ENCODE measurements at regions not wholly inside any gene's neighbourhood (a gene's known extent, or its start where the extent isn't known, plus 50 kb on each side); places are given as distances from the start of the nearest gene placed in this dataset.

- no peak for DNase-seq
Observed at GRCh38 chr6:43982084-43982625, 145.1 kb downstream of the MRPL14 start.

GRCh38 chr6:43981363-43981990 lies 145.8 kb downstream of the MRPL14 start:
- no peak for DNase-seq

- DNase-seq: no peak
Observed at GRCh38 chr6:43980004-43980795, 147.1 kb downstream of the MRPL14 start.

DNA sequence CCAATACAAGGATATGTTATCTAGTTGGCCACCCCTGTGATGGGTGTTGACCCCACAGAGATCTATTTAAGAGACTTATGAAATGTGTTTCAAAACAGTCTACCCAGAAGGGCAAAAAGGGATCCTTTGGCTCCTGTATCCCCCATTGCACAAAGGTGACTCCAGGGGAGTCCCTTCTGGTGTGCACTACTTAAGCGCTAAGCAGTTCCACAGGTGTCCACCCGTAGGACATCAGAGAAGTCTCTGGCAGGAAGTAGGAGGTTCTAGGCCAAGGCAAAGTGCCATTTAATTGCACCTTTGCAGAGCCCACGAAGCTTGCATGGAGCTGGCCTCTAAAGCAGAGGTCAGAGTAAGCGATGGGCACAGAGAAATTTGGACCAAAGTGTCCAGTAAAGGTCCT lies 147.7 kb downstream of the MRPL14 start:
- no peak for DNase-seq

- no peak for DNase-seq
Observed at GRCh38 chr6:43978473-43979346, 148.5 kb downstream of the MRPL14 start.

DNA sequence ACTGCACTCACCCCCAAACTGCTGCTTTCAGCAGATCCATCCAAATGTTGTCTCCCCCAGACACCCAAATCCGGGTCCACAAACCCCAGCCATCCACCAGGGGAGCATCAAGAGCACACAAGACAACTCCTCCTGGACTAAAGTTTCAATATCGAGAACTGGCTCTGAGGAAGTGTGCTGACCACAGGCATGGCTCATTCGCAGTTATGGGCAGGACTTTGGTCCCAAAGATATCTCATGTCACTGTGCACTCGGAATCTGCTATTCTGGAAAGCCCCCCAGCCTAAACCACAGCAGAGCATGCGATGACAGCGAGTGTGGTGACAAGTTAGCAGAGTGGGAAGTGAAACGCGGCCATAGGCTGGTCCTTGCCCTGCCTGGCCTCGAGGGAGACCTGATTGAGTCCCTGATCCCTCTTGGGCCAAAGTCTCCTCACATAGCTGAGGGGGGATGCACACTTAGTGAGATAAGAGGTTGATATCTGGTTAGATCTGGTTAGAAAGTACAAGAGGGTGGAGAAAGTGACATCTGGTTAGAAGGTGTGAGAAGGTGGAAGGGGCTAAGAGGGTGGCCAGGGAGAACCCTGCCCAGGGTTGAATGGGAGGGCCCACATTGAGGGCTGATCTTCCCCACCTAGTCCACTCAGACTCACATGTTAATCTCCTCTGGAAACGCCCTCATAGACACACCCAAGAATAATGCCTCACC lies 149.7 kb downstream of the MRPL14 start:
- DNase-seq: no peak

- DNase-seq: no peak
Observed at GRCh38 chr6:43976706-43977403, 150.4 kb downstream of the MRPL14 start.

- no peak for DNase-seq
Observed at GRCh38 chr6:43974643-43975230, 152.5 kb downstream of the MRPL14 start.

DNA sequence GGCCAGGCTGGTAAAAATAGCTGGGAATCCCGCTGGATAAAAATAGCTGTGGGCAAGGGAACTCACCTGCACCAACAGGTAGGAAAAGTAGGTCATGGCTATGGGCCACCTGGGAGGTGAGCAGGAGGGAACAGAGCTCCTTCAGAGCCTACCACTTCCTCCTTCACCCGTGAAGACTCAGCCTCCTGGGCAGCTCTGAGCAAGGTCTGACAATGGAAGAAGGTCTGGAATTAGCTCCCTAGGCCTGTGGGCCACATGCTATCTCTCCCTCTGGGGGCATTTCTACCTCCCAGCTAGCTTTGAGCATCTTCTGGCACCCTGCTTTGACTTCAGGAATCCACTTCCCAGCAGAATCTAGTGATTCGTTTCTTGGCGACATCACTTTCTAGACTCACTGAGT lies 153.9 kb downstream of the MRPL14 start:
- DNase-seq: no peak

DNA sequence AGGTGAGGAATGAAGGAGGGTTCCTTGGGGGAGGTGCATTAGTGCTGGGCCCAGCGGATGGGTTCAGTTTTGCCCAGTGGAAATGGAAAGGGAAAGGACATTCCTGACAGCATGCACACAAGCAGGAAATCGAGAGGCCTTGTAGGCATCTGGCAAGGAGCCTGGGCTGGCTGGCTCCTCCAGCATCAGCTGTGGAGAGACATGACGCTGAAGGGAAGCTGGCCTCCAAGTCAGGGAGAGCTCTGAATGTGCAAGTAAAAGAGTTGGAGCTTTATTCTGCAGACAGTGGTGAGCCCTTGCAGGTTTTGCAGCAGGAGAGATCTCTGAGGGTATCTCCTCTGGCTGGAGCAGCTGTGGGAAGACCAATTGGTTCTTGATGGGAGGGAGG lies 154.3 kb downstream of the MRPL14 start:
- no peak for DNase-seq

DNA sequence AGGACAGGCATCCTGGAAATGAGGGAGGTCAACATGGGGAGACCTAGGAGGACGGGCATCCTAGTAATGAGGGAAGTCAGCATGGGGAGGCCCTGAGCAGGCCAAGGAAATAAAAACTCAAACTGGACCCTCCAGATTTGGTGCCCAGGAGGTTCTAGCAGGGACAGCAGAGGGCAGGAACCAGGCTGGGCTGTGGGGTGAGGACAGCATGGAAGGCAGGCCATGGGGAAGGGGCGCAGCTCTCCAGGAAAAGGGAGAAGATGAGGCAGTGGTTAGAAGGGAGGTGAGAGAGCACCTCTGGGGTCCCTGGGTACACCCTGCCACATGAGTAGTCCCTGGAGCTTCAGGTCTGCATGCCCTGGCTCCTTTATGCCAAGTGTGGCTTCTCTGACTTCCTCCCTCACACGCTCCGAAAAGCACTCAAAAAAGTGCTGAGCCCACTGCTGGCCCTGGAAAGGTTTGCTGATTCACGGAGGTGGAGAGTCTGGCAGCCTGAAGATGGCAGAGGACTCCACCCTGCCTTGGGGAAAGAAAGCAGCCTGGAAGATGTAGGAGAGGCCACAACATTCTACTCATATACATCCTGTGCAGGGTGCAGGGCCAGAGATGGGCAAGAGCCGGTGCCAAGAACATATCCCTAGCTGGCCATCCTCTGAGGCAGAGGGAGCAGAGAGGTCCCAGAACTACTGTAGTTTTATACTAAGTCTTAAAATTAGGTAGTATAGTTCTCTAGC lies 154.9 kb downstream of the MRPL14 start:
- no peak for DNase-seq

GRCh38 chr6:43971776-43972126 lies 155.5 kb downstream of the MRPL14 start:
- no peak for DNase-seq

DNA sequence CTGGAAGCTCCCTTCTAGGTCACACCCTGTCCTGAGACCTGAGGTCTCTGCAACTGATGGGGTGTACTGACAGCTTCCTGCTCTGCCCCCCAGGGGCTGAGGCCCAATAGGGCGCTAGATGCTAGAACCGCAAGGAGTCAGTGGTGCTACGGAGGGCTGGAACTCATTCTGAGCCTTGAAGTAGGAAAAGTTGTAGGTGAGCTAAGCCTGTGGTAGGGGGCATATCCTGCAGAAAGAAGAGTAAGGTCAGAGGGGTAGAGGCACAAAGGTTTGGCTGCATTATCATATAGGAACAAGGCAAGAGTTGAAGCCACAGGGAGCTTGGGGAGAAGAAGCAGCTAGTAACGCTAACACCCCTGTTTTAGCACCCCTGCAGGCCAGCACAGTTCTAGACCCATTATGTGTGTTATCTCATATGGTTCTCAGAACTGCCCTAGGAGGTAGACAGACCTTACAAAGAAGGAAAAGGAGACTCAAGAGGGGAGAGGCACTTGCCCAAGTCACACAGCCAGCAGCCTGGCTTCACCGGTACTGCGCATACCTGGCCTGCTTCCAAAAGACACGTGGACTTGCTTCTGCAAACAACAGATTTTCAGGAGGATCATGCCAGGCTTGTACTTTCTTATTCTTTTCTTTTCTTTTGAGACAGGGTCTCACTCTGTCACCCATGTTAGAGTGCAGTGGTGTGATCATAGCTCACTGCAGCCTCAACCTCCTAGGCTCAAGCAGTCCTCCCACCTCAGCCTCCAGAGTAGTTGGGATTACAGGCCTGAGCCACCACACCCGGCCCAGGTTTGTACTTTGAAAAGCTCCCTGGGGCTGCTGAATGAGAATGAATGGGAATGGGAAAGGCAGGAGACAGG lies 156.1 kb downstream of the MRPL14 start:
- DNase-seq: no peak

DNA sequence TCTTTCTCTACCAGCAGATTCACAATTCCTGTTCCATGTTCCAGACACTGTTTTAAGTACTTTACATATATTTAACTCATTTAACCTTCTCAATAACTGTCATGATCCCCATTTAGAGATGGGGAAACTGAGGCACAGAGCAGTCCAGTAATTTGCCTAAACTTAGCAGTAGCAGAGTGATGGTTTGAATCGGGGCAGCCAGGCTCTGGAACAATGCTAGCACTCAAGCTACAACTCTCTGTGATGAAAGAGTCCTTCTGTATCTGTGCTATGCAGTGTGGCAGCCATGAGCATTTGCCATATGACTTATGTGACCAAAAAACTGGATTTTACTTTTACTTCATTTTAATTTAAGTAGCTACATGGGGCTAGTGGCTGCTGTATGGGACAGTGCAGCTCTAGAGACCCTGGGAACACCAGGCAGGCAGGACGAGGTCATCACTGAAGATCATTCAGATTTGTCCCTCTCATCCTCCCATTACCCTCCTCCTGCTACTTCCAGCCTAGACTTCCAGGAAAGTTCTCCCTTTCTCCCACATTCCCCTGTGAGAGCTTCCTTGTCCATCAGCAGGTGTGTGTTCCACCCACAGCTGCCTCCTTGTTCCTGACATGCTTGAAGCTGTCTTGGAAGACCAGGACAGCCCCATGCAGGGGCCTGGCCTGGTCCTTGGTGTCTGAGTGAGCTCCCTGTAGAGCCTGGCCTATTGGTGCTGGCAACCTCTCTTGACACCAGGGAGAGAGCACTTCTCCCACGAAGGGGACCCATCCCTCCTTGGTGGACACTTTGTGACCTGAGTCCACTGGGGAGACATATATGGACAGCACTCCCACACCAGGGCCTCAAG lies 157.0 kb downstream of the MRPL14 start:
- DNase-seq: no peak

DNA sequence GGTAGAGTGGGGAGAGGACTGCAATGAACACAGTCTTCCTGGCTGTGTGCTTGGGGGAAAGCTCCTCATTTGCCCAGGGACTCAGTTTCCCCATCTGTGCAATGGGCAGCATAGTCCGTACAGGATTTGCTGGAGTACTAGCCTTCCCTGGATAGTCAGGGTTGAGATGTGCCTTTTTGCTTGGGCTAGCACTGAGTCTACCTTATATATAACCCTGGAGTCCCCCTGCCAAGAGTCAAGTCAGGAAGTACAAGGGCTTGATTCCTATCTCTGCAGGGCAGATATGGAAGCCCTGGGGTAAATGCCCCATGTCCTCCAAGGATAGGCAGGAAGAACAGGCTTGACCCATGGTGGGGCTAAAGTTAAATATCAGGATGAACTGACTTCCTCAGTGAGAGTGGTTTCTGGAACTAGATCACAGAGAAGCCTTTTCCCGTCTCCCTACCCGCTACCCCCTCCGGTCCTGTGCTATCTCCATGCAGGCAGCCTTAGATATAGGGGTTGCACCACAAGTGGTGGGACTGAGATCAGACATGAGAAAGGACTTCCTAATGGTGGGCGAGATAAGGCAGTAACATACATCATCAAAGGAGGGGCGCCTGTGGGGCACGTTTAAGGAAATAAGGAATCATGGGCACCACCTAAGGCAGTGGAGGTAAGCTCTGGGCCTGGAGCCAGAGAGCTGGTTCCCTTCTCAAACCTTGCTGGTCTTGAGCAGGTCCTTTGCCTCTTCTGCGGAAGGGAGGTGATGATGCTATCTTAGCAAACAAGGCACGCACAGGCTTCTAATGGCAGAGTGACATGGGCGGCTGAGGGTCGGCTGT lies 157.9 kb downstream of the MRPL14 start:
- DNase-seq: no peak

- no peak for DNase-seq
Observed at GRCh38 chr6:43968110-43968965, 158.9 kb downstream of the MRPL14 start.

DNA sequence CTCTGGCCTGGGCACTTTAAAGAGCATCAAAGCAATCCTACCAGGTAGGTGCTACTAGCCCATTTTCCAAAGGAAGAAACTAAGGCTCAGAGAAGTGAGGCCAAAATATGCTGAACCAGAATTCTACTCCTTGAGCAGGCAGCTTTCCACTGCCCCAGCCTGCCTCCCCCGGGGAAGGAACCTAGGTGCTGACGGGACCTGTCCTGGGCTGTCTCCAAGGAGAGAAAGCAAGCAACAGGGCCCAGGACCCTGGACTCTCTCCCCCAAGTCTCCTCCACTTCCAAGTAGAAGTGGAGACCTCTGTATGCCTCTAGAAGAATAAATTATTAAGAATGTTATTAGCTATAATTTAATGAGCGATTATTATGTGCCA lies 159.5 kb downstream of the MRPL14 start:
- DNase-seq: no peak
